VCaP (cell line): ENCODE measurements at regions not wholly inside any gene's neighbourhood (a gene's known extent, or its start where the extent isn't known, plus 50 kb on each side); places are given as distances from the start of the nearest gene placed in this dataset.

ENCODE experiments used
- H3K27ac ChIP-seq: fragments of 450-650 bp; 2 replicates; pipeline ENCODE4 v1.5.1; 2017
- CTCF ChIP-seq: fragments of 450-650 bp; conservative IDR thresholded peaks from 2 replicates; pipeline ENCODE4 v1.5.1; 2017; ENCODE audit warnings: mild to moderate bottlenecking, moderate library complexity

GRCh38 chr6:21769405-21769861, 175.9 kb downstream of the SOX4 start:
- peak overlapping the region; percentile 52 for H3K27ac ChIP-seq
- TF ChIP-seq CTCF: no peak

DNA sequence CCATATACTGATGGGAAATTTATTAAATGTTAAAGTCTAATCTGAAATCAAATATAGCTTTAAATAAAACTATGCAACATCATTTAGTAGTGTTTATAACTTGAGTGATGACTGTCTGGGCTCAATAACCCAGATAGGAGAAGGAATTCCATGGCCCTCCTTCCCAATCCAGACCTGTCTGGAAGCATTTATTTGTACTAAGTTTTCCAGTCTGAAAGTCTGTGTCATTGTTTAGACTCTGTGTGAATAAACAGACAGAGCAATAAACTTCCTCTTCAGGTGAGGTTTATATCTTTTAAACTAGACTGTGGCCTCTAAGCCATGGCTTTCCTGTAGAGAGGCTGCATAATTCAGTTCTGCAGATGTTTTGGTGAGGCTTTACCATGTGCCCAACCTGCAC, 176.4 kb downstream of the SOX4 start:
- TF ChIP-seq CTCF: no peak
- H3K27ac ChIP-seq: peak overlapping the region; percentile 52

DNA sequence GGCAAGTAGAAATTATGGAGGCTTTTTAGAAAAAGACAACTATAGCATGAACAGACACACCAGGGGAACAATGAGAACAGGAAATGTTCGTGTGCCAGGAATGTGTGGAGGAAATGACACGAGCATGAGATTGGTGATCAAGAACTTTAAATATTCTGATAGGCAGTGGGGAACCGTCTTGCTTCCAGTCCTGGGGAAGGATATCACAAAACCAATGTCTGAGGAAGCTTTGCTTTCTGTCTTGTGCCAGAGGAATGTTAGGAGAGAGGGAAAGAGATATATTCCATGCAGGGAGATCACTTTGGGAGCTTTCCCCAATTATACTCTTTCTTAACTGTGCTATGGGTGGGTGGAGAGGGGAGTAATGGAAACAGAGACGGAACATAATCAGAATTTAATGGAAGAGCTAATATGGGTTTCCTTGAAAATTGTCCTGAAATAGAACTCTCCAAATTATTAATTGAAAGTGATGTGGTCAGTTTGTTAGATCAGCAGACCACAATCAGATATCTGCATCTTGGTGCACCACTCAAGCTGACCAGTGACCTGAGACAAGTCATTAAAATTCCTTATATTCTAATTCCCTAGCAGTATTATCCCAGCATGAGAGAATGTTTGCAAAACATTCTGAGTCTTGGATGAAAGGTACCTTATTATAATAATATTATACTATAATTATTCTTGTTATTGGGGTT, 178.2 kb downstream of the SOX4 start:
- TF ChIP-seq CTCF: no peak
- H3K27ac ChIP-seq: no peak overlapping the region

- no peak overlapping the region for H3K27ac ChIP-seq
- TF ChIP-seq CTCF: no peak
These were observed 178.9 kb downstream of the SOX4 start for GRCh38 chr6:21772477-21772876.

DNA sequence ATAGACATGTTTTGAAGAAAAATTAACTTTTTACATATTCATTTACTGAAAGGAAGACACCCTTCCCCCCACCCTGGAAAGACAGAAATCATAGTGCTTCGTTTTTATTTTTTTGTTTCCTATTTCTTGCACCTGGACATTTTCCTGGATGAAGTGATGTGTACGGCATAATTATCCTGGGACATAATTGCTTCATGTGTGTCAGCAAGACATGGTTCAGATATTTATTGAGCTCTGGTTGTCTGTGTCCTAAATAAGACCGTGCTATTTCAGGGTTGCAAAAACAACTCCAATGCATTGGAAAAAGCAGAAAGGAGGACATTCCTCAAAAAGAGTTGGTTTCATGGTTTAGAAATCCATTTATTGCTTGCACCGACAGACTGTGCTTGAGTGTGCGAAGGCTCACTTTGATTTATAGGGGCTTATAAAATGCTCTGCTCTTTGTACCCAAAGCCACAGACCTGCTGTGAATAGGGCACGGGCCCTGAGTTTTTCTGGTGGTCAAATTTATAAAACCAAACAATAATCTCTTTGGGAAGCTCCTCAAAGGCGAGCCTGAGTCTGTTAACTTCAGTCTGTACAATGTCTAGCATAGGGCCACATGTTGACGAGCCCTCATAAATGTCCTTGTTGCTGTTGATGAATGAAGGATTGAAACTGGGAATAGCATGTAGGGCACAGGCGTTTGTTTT, 179.5 kb downstream of the SOX4 start:
- H3K27ac ChIP-seq: no peak overlapping the region
- TF ChIP-seq CTCF: no peak

GRCh38 chr6:21773576-21773968, 180.0 kb downstream of the SOX4 start:
- no peak for TF ChIP-seq CTCF
- H3K27ac ChIP-seq: no peak overlapping the region

- TF ChIP-seq CTCF: no peak
- H3K27ac ChIP-seq: no peak overlapping the region
These were observed 184.3 kb downstream of the SOX4 start for GRCh38 chr6:21777846-21778245.
